Tibial nerve (tissue), 3 donors: ENCODE measurements at regions not wholly inside any gene's neighbourhood (a gene's known extent, or its start where the extent isn't known, plus 50 kb on each side); places are given as distances from the start of the nearest gene placed in this dataset.

Source experiments
- CTCF ChIP-seq, 5 experiments: fragments of 200-600 bp in 3 of 5; fragments of 450-650 bp in 2 of 5; sonication (generic) in 3 of 5; IDR thresholded peaks; one replicate each; pipeline ENCODE4 v1.5.1; 2016 to 2019; ENCODE audit warnings: antibody characterized with exemption in 5 of 5, mild to moderate bottlenecking in 3 of 5, moderate library complexity in 2 of 5
- POLR2A ChIP-seq, 2 donors: fragments of 450-650 bp; IDR thresholded peaks; one replicate each; pipeline ENCODE4 v1.6.1; 2017; ENCODE audit warnings: antibody characterized with exemption in 2 of 2, mild to moderate bottlenecking in 2 of 2, moderate library complexity in 2 of 2

DNA sequence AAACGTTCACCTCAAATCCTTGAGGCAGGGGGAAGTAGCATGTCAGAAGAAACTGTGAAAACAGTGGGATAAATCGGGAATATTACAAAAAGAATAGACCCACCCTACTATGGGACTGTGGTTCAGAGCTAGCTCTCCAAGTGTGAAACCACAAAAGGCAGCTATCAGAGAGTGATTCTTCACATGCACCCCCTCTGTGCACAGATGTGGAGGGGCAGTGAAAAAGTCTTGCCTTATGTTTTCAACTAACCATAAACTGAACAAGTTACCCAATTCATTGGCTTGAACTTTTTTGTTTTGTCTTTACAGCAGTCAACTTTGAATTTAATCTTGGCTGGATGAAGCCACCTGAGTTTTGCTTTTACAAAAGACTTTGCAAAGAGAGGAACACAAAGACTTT, 98.8 kb upstream of the NR4A3 start:
- TF ChIP-seq CTCF (IDR thresholded peaks at IDR 0.05), result no peak
- TF ChIP-seq POLR2A (IDR thresholded peaks at IDR 0.05), result no peak
